ENCODE measurements at regions not wholly inside any gene's neighbourhood (a gene's known extent, or its start where the extent isn't known, plus 50 kb on each side); places are given as distances from the start of the nearest gene placed in this dataset.
"Not testable (repeated sequence)": the region's sequence is repeated elsewhere in the genome, so short reads cannot be mapped to it uniquely, and the experiment has no call there.

DNA sequence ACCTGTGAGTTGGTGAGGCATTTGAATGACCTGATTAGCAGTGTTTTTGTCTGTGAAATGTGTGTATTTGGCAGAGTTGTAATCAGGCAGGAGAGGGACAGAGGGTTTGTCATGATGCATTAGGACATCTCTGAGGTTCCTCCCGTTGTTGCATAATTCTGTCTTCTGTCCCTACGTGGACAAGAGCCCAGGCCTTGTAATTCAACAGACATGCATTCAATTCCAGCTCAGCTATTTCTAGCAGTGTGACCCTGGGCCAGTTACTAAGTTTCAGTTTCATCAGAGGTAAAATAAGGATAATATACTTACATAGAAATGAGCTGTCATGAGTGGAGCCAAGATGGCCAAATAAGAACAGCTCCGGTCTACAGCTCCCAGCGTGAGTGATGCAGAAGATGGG, 208.6 kb downstream of the SLC38A4 start:
- no peak for DNase-seq

DNA sequence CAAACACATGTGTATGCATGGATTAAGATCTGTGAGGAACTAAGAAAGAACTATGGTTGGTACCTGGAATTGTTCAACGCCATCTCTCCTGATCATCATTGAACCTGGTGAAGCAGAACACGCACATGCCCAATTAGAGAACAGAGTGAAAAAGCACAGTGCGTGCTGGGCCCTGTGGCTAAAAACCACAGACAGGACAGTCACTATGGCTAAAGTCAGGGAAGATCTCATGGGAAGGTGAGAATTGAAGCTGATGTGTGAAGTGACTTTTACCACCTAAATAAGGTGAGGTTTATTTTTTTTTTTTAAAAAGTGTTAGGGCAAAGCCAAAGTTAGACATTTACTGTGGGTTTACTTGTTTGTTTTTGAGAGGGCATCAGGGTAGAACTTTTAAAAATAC, 215.0 kb downstream of the SLC38A4 start:
- no peak for DNase-seq

DNA sequence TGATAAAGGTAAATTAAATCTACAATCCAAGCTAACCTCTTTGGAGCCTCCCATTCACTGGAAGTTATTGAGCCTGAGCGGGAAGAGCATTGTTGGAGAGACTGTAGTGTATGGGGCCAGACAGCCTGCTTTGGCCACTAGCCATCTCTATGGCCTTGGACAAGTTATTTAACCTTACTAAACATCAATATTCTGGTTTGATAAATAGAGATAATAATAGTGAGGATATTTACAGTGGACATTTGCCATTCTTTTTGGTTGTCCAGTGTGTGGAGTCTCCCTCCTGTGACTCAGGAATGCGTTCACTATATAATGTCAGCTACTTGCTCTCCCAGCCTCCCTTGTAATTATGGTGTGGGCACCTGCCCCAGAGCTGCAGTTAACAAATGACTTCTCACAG, 216.1 kb downstream of the SLC38A4 start:
- DNase-seq = no peak

DNA sequence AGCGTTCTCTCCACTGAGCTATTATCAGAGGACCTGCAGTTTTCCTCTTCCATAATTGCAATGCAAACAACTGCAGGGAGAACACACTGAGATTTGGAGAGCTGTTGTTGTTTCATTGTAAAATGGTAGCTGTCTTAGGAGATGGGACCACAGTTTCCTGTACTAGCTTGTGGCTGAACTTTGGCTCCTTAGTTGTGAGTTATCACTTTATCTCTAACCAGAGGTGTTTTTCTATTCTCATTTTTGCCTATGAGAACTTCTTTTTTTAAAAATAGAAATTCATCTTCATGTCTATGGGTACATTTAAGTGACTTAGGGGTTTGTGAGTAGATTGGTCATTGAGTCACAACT, 216.5 kb downstream of the SLC38A4 start:
- DNase-seq = no peak

DNA sequence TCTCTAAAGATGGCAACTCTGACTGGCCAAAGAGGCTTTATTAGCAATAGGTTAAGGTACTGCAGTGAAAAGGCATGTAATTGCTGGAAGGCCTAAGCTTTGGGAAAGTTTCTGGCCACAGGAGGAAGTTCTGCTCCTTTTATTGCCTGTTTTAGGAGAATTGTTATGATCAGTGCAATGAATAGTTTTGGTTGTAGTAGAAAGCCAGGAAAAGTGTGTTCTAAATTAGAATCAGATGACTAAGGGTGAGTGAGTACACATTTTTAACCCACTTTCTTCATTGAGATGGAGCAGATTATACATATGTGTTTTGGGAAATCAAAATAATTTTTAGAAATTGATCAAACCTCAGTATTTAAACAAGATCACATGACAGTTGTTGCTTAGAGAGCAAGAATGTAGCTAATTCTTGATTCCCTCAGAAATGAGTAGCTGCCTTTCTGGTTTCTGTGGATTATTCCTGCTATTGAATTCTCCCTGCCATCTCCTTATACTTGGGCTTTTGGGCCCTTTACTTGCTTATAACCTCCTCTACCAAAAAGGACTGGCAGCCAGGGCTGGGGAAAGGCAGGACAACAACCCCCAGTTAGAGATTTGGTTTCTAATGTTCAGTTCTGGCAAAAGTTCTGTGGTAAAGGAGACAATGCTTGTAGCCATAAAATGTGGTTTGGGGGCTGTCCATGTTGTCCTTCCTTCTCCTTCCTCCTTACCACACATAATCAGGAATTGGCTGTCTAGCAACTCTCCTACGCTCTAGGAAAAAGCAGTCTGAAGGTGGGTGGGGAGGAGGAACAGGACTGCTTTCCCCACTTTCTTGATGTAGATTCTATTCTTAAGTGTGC, 217.1 kb downstream of the SLC38A4 start:
- DNase-seq = no peak

DNA sequence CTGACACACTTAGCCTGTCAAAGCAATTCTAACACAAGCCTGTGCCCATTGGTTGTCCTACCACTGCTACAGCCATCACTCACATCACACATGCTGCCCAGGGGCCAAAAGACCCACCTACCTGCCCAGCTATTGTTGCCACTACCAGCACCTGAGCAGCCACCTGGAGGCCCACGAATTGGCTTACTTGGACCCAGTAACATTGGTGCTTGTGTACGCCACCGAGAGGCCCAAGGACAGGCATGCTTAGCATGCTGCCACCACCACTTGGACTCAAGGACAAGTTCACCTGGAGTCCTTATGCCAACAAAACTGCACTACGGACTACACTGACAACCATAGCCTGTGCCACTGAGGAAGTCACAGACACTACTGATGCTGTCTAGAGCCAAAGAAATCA, 221.1 kb downstream of the SLC38A4 start:
- no peak for DNase-seq

DNA sequence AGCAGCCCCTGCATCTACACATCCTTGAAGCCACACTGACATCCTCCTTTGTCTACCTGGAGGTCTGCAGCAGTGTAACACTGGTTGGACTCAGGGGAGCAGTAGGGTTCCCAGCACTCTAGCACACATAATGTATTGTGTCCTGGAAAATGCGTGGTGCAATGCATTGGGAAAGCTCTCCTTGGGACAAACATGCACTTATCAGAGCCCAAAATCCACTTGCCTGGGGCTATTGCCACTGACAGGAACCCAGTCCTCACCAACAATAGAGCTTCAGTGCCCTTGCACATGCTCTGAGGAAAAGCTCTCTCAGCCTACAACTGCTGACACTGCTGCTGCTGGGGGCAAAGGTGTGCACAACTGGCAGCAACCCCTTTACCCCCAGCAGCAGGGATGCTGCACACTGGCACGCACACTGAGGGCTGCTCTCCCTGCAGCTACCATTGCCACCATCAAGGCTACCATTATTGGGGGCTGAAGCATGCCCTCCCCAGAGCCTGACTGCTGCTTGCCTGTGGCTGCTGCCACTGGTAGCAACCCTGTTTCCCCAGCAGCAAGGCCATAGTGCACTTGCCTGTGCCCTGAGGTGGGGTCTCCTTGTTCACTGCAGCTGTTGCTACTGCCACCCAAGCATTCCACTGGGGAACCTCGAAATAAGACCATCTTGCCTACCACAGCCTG, 221.9 kb downstream of the SLC38A4 start:
- no peak for DNase-seq

DNA sequence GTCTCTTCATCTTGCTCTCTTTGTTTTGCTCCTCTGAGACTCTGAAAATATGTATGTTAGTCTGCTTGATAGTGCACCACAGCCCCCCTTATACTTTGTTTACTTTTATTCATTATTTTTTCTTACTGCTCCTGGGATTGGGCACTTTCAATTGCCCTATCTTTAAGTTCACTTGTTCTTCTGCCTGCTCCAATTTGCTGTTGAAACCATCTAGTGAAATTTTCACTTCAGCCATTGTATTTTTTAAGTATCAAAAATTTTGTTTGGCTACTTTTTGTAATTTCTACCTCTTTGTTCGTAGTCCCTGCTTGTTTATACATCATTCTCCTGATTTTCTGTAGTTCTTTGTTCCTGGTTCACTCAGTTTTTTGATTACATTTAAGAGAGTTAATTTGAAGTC, 223.3 kb downstream of the SLC38A4 start:
- no peak for DNase-seq

DNA sequence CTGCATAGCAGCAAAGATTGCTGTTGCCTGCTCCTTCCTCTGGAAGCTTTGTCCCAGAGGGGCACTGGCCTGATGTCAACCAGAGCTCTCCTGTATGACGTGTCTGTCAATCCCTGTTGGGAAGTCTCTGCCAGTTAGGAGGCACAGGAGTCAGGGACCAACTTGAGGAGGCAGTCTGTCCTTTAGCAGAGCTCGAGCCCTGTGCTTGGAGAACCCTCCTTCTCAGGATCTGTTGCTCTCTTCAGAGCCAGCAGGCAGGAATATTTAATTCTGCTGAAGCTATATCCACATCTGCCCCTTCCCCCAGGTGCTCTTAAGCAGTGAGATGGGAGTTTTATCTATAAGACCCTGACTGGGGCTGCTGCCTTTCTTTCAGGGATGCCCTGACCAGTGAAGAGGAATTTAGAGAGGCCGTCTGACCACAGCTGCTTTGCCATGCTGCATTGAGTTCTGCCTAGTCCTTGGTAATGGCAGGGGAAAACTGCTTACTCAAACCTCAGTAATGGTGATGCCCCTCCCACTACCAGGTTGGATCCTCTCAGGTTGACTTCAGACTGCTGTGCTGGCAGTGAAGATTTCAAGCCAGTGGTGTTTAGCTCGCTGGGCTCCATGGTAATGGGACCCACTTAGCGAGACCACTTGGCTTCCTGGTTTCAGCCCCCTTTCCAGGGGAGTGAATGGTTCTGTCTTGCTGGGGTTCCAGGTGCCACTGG, 218.6 kb upstream of the SLC38A2 start:
- peak; percentile 25 for DNase-seq

DNA sequence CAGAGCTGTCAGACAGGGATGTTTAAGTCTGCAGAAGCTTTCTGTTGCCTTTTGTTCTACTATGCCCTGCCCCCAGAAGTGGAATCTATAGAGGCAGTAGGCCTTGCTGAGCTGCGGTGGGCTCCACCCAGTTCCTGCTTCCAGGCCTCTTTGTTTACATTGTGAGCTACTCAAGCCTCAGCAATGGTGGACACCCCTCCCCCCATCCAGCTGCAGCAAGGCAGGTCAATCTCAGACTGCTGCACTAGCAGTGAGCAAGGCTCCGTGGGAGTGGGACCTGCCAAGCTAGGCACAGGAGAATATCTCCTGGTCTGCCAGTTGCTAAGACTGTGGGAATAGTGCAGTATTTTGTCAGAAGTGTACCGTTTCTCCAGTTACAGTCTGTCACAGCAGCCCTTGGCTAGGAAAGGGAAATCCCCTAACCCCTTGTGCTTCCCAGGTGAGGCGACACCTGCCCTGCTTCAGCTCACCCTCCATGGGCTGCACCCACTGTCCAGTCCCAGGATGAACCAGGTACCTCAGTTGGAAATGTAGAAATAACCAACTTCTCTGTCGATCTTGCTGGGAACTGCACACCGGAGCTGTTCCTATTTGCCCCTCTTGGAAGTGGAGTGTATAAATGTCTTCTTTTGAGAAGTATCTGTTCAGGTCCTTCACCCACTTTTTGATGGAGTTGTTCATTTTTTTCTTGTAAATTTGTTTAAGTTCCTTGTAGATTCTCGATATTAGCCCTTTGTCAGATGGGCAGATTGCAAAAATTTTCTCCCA, 213.5 kb upstream of the SLC38A2 start:
- peak; percentile 100 for DNase-seq

DNA sequence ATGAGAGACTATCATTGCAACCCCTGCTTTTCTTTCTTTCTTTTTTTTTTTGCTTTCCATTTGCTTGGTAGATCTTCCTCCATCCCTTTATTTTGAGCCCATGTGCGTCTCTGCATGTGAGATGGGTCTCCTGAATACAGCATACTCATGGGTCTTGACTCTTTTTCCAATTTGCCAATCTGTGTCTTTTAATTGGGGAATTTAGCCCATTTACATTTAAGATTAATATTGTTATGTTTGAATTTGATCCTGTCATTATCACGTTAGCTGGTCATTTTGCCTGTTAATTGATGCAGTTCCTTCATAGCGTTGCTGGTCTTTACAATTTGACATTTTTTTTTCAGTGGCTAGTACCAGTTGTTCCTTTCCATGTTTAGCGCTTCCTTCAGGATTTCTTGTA, 211.5 kb upstream of the SLC38A2 start:
- not testable (repeated sequence) for DNase-seq

DNA sequence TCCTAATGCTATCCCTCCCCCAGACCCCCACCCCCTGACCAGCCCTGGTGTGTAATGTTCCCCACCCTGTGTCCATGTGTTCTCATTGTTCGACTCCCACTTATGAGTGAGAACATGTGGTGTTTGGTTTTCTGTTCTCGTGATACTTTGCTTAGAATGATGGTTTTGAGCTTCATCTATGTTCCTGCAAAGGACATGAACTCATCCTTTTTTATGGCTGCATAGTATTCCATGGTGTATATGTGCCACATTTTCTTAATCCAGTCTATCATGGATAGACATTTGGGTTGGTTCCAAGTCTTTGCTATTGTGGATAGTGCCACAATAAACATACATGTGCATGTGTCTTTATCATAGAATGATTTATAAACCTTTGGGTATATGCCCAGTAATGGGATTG, 209.4 kb upstream of the SLC38A2 start:
- DNase-seq = not testable (repeated sequence)

DNA sequence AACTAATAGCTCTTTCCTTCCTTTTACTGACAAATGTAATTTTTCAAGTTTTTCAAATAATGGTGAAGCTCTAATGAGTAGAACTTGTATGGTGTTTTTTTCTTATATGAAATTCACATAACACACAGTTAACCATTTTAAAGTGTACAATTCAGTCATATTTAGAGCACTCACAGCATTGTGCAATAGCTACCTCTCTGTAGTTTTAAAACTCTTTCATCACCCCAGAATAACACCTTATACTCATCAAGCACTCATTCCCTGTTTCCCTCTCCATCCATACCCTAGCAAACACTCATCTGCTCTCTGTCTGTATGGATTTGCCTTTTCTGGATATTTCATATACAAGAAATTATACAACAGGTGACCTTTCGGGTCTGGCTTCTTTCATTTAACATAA, 207.9 kb upstream of the SLC38A2 start:
- no peak for DNase-seq

DNA sequence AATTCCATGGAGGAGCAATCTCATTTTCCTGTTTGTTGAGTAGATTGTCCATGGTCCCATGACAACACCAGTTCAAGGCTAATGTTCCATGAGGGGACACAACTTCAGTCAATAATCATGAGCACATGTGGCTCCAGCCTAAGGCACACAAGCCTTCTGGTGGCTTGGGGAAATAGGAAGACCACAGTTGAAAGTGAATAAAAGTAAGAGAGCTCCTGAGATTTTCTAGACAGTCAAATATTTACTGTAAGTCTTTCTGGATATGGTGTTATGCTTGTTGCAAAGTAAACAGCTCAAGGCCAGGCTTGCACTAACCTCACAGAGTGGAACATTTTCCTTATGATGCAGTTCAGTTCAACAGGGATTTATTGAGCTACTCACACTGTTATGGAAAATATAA, 206.9 kb upstream of the SLC38A2 start:
- peak; percentile 87 for DNase-seq

DNA sequence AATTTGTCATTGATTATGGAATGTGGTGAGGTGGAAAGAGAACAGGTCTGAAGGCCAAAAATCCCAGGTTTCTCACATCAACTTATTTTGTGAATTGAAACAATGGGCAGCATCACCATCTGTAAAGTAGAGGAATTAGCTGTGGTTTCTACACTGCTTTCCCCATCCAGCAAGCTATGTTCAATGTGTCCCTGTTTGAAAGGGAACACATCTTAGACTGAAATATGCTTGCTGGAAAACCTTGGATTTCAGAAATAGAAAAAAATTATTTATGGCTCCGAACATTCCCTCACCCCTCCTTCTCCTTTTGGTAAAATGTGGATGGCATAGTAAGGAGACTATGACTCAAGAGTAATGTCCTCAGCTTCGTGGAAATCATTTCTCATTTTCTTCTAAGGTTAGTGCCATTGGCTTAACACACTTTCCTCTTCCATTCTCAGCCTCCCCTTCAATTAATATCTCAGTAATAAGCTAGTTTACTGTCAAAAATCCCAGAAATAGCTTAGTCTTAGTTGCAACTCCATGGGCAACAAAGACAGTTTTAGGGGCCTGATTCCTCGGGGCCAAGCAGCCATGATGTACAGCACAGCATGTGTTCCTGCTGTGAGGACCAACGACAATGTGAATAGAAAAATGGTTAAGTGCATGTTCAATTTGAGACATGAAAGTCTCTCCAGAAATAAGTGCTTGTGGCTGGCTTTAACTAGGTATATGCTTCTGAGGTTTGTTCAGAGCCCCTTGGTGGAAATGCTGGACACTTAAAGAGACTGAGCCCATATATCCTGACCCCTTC, 205.8 kb upstream of the SLC38A2 start:
- DNase-seq = peak; percentile 55

DNA sequence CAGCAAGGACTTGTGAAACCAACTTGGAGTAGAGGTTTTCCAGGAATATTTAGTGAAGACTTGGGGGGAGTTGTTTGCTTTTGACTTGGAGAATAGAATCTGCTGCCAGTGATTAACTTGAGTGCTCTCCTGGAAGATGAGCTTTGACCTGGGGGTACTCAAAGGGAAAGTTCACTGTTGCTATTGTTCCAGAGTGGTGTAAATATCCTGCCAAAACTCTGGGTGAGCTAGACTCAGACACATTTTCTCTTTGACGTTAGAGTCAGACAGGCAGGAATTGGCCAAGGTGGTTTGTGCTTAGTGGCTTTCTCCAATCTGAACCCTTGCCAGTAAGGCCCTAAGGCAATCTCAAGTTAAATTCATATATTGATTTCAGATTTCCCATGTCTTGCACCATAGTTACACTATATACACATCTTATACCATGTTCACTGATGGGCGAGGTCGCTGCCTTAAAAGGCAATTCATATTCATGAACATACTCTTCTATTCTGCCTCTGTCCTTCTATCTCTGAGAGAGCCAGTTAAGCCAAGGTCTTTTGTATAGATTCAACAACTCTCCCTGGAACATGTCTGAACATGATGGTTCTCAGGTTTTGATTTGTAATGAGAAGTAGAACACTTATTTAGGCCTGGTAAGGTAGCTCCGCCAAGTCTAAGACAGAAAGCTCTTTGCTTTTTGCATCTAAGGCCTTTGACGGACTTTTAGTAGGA, 204.6 kb upstream of the SLC38A2 start:
- DNase-seq = peak; percentile 59

DNA sequence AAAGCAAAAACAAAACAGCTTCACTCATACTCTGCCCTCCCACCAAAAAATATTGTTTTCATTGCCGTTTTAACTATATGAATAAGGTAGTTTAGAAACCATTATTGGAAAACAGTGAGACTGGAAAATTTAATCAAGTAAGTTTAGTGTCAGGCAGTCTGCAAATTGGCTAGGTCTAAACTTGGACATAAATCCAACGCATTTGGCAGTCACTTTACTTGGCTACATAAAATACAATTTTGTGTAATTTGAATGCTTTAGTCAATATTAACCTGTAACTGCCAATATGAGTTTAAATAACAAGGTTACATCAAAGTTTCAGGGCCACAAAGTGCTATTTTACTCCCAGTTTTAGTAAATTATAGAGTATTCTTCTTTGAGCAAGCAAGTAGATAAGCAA, 202.3 kb upstream of the SLC38A2 start:
- DNase-seq = no peak

DNA sequence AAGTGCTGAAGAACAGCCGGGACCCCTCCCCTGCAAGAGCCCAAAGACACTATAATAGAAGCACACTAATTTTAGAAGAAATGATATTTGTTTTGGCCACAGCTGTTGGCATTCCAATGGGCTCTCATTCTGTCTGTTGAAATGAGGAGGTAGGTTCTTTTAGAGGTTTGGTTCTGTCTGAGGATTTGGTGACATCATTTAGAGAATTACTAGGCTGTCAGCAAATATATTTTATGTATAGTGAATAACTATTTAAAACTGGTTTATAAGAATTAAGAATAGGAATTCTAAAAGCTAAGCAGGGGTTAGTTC, 200.7 kb upstream of the SLC38A2 start:
- DNase-seq = no peak

DNA sequence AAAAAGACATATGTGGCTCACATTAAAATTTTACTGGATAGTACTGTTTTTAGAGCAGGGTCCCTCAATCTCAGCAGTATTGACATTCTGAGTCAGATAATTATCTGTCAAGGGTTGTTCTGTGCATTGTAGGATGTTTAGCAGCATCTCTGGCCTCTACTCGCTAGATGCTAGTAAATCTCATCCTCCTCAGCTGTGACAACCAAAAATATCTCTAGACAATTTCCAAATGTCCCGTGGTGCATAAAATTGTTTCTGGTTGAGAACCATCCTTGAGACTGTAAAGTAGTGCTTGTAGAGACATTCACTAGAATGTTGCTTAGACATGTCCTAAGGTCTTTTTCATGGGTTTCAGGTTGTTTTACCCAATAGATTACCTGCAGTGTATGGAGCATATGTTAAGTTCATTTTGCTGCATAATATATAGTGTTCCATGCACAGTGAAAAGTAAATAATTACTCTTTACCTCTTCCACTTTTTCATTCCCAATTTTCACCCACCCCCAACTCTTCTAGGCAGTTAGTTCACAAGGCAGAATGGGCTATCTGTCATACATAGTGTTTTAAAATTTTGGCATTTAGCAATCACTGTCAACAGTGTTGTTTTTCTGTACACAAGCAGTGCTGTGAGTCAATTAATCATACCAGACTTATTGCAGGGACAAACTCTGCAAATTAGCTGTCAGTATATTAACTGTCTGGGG, 200.2 kb upstream of the SLC38A2 start:
- DNase-seq = peak; percentile 34

DNA sequence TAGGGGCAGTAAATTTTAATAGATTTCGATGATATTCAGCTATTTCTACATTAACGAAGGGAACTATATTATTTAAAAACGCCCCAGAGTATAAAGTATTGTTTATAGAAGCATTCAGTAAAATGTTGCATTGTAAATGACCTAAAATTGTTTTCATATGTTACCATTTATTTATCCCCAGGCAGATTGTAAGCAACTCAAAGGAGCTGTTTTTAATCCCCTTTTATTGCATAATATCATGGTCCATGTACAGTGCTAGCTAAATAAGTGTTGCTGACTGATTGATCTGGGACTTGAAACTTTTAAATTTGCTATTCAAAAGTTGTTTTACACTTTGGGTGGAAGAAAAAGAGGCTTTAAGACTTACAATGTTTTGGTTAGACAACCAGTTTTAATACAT, 199.0 kb upstream of the SLC38A2 start:
- DNase-seq = no peak

DNA sequence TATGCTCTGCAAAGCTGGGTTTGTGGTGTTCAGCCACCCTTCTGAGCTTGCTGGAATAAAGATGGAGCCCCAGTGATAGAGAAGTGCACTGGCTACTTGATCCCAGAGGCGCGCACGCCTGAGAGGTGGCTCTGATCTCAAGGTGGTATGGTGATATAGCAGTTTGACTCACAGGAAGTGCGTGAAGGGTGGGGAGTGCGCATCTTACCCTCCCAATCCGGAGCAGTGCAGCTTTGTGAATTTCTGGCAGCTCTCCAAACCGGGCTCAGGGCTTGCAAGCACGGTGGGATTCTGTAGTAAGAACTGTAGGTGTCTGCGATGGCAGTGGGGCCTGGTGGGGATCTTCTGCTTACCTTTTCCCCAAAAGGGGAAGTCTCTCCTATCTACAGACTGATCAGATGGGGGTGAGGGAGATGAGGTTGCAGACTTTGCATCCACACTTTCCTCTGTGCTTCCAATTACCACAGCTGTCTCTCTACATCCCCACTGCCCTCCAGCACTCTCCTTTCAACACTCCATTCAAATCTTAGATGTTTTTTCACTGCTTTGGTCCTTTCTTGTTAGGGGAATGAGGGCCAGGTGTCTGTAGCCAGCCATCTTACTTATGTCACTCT, 197.4 kb upstream of the SLC38A2 start:
- DNase-seq = no peak

Measured in DMS53 (cell line).